Stomach (tissue), 8 donors: ENCODE measurements at regions not wholly inside any gene's neighbourhood (a gene's known extent, or its start where the extent isn't known, plus 50 kb on each side); places are given as distances from the start of the nearest gene placed in this dataset.

ENCODE experiments used
- DNase-seq, 2 donors: peaks; one replicate each; pipeline versions ENCODE4 v3.0.0 to v3.0.0-alpha.2; 2013 to 2019
- H3K27ac ChIP-seq, 5 donors: fragments of 200-600 bp in 4 of 5; sonication (generic) in 4 of 5; one replicate each; pipeline ENCODE4 v1.5.1; 2013 to 2019; ENCODE audit warnings: mild to moderate bottlenecking in 1 of 5, moderate library complexity in 1 of 5
- H3K27me3 ChIP-seq, 3 donors: fragments of 200-600 bp; sonication (generic); one replicate each; pipeline ENCODE4 v1.5.1; 2017 to 2019; ENCODE audit warnings: mixed run types in 1 of 3
- H3K36me3 ChIP-seq, 4 donors: fragments of 200-600 bp; sonication (generic); 1 replicate in 3 of 4; 2 replicates in 1 of 4; pipeline ENCODE4 v1.5.1; 2016 to 2019
- H3K4me1 ChIP-seq, 4 donors: fragments of 200-600 bp; sonication (generic); one replicate each; pipeline ENCODE4 v1.5.1; 2016 to 2019
- H3K4me3 ChIP-seq, 4 donors: fragments of 200-600 bp; sonication (generic) in 3 of 4; one replicate each; pipeline ENCODE4 v1.5.1; 2016 to 2019; ENCODE audit warnings: mild to moderate bottlenecking in 1 of 4
- H3K9me3 ChIP-seq, 4 donors: fragments of 200-600 bp; sonication (generic); one replicate each; pipeline ENCODE4 v1.5.1; 2016 to 2019
- CTCF ChIP-seq, 7 experiments: fragments of 450-650 bp in 4 of 7; fragments of 200-600 bp in 3 of 7; sonication (generic) in 3 of 7; IDR thresholded peaks; one replicate each; pipeline ENCODE4 v1.5.1; 2016 to 2019; ENCODE audit warnings: antibody characterized with exemption in 7 of 7, control low read depth in 2 of 7, mild to moderate bottlenecking in 1 of 7
- EP300 ChIP-seq: sonication (generic); formaldehyde crosslinking; IDR thresholded peaks from one replicate; pipeline ENCODE4 v1.6.1; 2017; ENCODE audit warnings: antibody characterized with exemption
- POLR2A ChIP-seq, 4 donors: fragments of 450-650 bp; IDR thresholded peaks; one replicate each; pipeline ENCODE4 v1.6.1; 2016; ENCODE audit warnings: antibody characterized with exemption in 4 of 4, control low read depth in 2 of 4, mild to moderate bottlenecking in 1 of 4, moderate library complexity in 1 of 4
- POLR2AphosphoS5 ChIP-seq, 3 donors: sonication (generic); formaldehyde crosslinking; IDR thresholded peaks; one replicate each; pipeline ENCODE4 v1.6.1; 2016; ENCODE audit warnings: antibody characterized with exemption in 3 of 3
- WGBS, 5 donors: extraction: QIAGEN DNeasy Blood & Tissue Kit in 3 of 5; methylation state at CpG; one replicate each; pipeline versions ENCODE4 v1.1.5 to v1.1.7; 2013 to 2018; 5-methylcytosine and 5-hydroxymethylcytosine counted together
- intact Hi-C: fragments of 100-400 bp; cut with DNase I; formaldehyde crosslinking; loops from one replicate; pipeline ENCODE4 v1.15.1; 2023; ENCODE audit warnings: low total_unique reads
- donor health status: healthy with polysubstance abuse.
- donor health status: Bipolar disorder and iron deficiency.
- donor health status: healthy.

- DNase-seq: no peak
- peaks cover 0 to 7% (median 2%) of the 10 kb centered on the region in 4 donors for H3K9me3 ChIP-seq
- H3K4me3 ChIP-seq: no peak overlapping the region
- intact Hi-C loops: no loop called here
- WGBS, 5 donors: 89 to 100% (median 97%) methylated on average over 3 of the region's 3 CpGs
- H3K27me3 ChIP-seq: no peaks in the 10 kb centered on the region
- H3K27ac ChIP-seq: no peak overlapping the region
- TF ChIP-seq CTCF (IDR thresholded peaks at IDR 0.05) (no peak), EP300 (no peak), POLR2A (IDR thresholded peaks at IDR 0.05) (no peak), POLR2AphosphoS5 (IDR thresholded peaks at IDR 0.05) (no peak)
- no peaks in the 10 kb centered on the region for H3K4me1 ChIP-seq
- no peaks in the 10 kb centered on the region for H3K36me3 ChIP-seq
Measured at GRCh38 chr10:43982250-43982649, 333.6 kb upstream of the ZNF32 start.

- Histone ChIP-seq H3K36me3 (no peaks in the 10 kb centered on the region), H3K4me1 (no peaks in the 10 kb centered on the region), H3K27ac (no peak overlapping the region), H3K9me3 (peaks cover 0 to 1% (median 0%) of the 10 kb centered on the region in 4 donors), H3K27me3 (no peaks in the 10 kb centered on the region), H3K4me3 (no peak overlapping the region)
- no peak for TF ChIP-seq EP300
- TF ChIP-seq POLR2AphosphoS5 (IDR thresholded peaks at IDR 0.05): no peak
- TF ChIP-seq CTCF (IDR thresholded peaks at IDR 0.05): no peak
- TF ChIP-seq POLR2A (IDR thresholded peaks at IDR 0.05): no peak
- 92 to 96% (median 95%) methylated on average over 2 of the region's 2 CpGs for WGBS, 5 donors
- no peak for DNase-seq
- intact Hi-C loops: no loop called here
Measured at GRCh38 chr10:43981696-43982095, 333.0 kb upstream of the ZNF32 start.

GRCh38 chr10:43981232-43981631, 332.6 kb upstream of the ZNF32 start:
- no peak for DNase-seq
- Histone ChIP-seq H3K36me3 (no peaks in the 10 kb centered on the region), H3K9me3 (no peaks in the 10 kb centered on the region), H3K27me3 (no peaks in the 10 kb centered on the region), H3K27ac (no peak overlapping the region), H3K4me3 (no peak overlapping the region), H3K4me1 (no peaks in the 10 kb centered on the region)
- no peak for TF ChIP-seq POLR2AphosphoS5 (IDR thresholded peaks at IDR 0.05)
- no peak for TF ChIP-seq EP300
- 74 to 95% (median 81%) methylated on average over 1 of the region's 1 CpG for WGBS, 5 donors
- intact Hi-C loops: no loop called here

DNA sequence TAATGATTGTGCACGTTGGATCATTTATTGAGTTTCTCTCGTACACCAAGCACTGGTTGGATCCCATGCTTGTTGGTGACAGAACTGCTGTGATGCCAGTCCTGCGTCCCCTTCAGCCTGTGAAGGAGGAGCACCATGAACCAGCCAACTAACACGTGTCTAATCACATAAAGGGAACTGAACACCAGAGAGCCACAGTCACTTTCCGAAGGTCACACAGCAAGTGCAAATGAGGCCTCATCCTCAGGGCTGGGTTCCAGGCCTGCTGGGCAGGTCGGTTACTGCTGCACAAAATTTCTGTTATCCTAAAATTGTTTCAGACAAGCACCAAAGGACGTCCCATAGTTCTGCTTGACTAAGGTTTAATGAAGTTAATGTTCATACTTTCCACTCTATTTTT, 332.0 kb upstream of the ZNF32 start:
- intact Hi-C loops: no loop called here
- H3K27me3 ChIP-seq: no peaks in the 10 kb centered on the region
- H3K27ac ChIP-seq: no peak overlapping the region
- H3K9me3 ChIP-seq: no peaks in the 10 kb centered on the region
- TF ChIP-seq EP300 (no peak), POLR2A (IDR thresholded peaks at IDR 0.05) (no peak), CTCF (IDR thresholded peaks at IDR 0.05) (no peak), POLR2AphosphoS5 (IDR thresholded peaks at IDR 0.05) (no peak)
- no peak overlapping the region for H3K4me3 ChIP-seq
- no peak for DNase-seq
- H3K36me3 ChIP-seq: no peaks in the 10 kb centered on the region
- 83 to 90% (median 86%) methylated on average over 5 to 7 of the region's 7 CpGs for WGBS, 5 donors
- no peaks in the 10 kb centered on the region for H3K4me1 ChIP-seq

GRCh38 chr10:43980313-43980712, 331.6 kb upstream of the ZNF32 start:
- no peaks in the 10 kb centered on the region for H3K4me1 ChIP-seq
- WGBS, 5 donors: 59 to 69% (median 65%) methylated on average over 4 to 8 of the region's 8 CpGs
- H3K36me3 ChIP-seq: no peaks in the 10 kb centered on the region
- intact Hi-C loops: no loop called here
- H3K27me3 ChIP-seq: no peaks in the 10 kb centered on the region
- TF ChIP-seq EP300 (no peak), CTCF (IDR thresholded peaks at IDR 0.05) (no peak), POLR2AphosphoS5 (IDR thresholded peaks at IDR 0.05) (no peak), POLR2A (IDR thresholded peaks at IDR 0.05) (no peak)
- peak in 1 of 2 donors; percentile 38 for DNase-seq
- H3K9me3 ChIP-seq: no peaks in the 10 kb centered on the region
- H3K27ac ChIP-seq: no peak overlapping the region
- no peak overlapping the region for H3K4me3 ChIP-seq
